IMR-90 (cell line): ENCODE measurements at regions not wholly inside any gene's neighbourhood (a gene's known extent, or its start where the extent isn't known, plus 50 kb on each side); places are given as distances from the start of the nearest gene placed in this dataset.

Experiments
- ATAC-seq: fragments of 200-7000 bp; cut with Tn5 transposase; 2 replicates; pipeline ENCODE4 v1.9.1; 2020; ENCODE audit warnings: low read depth, mild to moderate bottlenecking, moderate library complexity
- BruUV-seq: library from RNA; stranded (reverse); fragments of 400-500 nt; replicated peaks from 2 replicates; lab custom pipeline; 2021; lab: Mats Ljungman, UMichigan
- CTCF ChIA-PET: fragments of 300-600 bp; formaldehyde crosslinking; extraction: SDS; loops from one replicate; lab custom pipeline; 2021; ENCODE audit warnings: antibody characterized with exemption; lab: Yijun Ruan, JAX
- POLR2A ChIA-PET: fragments of 300-600 bp; sonication (Branson Sonifier 250); formaldehyde crosslinking; loops from one replicate; lab custom pipeline; 2022; ENCODE audit warnings: antibody characterized with exemption; ENCODE audit not compliant: unreplicated experiment; lab: Charles Lee
- DNase-seq: peaks from one replicate; pipeline ENCODE4 v3.0.0; 2013
- H2AFZ ChIP-seq: replicated peaks from 2 replicates; pipeline ENCODE3; 2013; ENCODE audit warnings: low read length, mild to moderate bottlenecking; ENCODE audit not compliant: poor library complexity
- H2AK5ac ChIP-seq: 2 replicates; pipeline ENCODE4 v1.6.1; 2013; ENCODE audit warnings: low read depth, low read length, inconsistent platforms
- H2AK9ac ChIP-seq: replicated peaks from 2 replicates; pipeline ENCODE3; 2013; ENCODE audit warnings: mild to moderate bottlenecking, low read depth, low read length, moderate library complexity; ENCODE audit not compliant: poor library complexity
- H2BK120ac ChIP-seq: 2 replicates; pipeline ENCODE4 v1.6.1; 2013; ENCODE audit warnings: low read depth, low read length, inconsistent platforms
- H2BK15ac ChIP-seq: 3 replicates; pipeline ENCODE4 v1.6.1; 2013; ENCODE audit warnings: low read depth, low read length, inconsistent platforms
- H2BK20ac ChIP-seq: 2 replicates; pipeline ENCODE4 v1.6.1; 2013; ENCODE audit warnings: low read depth, mild to moderate bottlenecking, inconsistent platforms, low read length, moderate library complexity
- H2BK5ac ChIP-seq: 2 replicates; pipeline ENCODE4 v1.6.1; 2013; ENCODE audit warnings: mild to moderate bottlenecking, low read depth, low read length, inconsistent platforms; ENCODE audit not compliant: poor library complexity, severe bottlenecking
- H3K14ac ChIP-seq: replicated peaks from 2 replicates; pipeline ENCODE4 v1.6.1; 2013; ENCODE audit warnings: low read depth, low read length, inconsistent platforms
- H3K18ac ChIP-seq: 2 replicates; pipeline ENCODE4 v1.6.1; 2013; ENCODE audit warnings: low read depth, low read length, control low read depth
- H3K23ac ChIP-seq: 2 replicates; pipeline ENCODE4 v1.6.1; 2013; ENCODE audit warnings: low read depth, low read length, inconsistent platforms
- H3K27ac ChIP-seq: 2 replicates; pipeline ENCODE4 v1.5.1; 2013; ENCODE audit warnings: mild to moderate bottlenecking, control low read depth, low read length; ENCODE audit not compliant: insufficient read depth
- H3K27me3 ChIP-seq: 2 replicates; pipeline ENCODE4 v1.6.1; 2013; ENCODE audit warnings: low read length; ENCODE audit not compliant: control insufficient read depth, insufficient read depth
- H3K36me3 ChIP-seq: 2 replicates; pipeline ENCODE4 v1.6.1; 2013; ENCODE audit warnings: low read length, mixed read lengths; ENCODE audit not compliant: control insufficient read depth, insufficient read depth
- H3K4ac ChIP-seq: 2 replicates; pipeline ENCODE4 v1.6.1; 2013; ENCODE audit warnings: low read depth, low read length, inconsistent platforms
- H3K4me1 ChIP-seq: 2 replicates; pipeline ENCODE4 v1.6.1; 2013; ENCODE audit warnings: low read length, mixed read lengths; ENCODE audit not compliant: control insufficient read depth, insufficient read depth
- H3K4me2 ChIP-seq: 2 replicates; pipeline ENCODE4 v1.6.1; 2013; ENCODE audit warnings: low read depth, mild to moderate bottlenecking, control low read depth, low read length, moderate library complexity
- H3K4me3 ChIP-seq: 2 replicates; pipeline ENCODE4 v1.5.1; 2013; ENCODE audit warnings: low read depth, mild to moderate bottlenecking, control low read depth, low read length, moderate library complexity; ENCODE audit not compliant: insufficient read depth
- H3K56ac ChIP-seq: 2 replicates; pipeline ENCODE4 v1.6.1; 2013; ENCODE audit warnings: low read length, inconsistent platforms; ENCODE audit not compliant: insufficient read depth; ENCODE audit errors: extremely low read depth
- H3K79me1 ChIP-seq, 2 experiments: 2 replicates each; pipeline ENCODE4 v1.6.1; 2013; ENCODE audit warnings: low read length in 2 of 2, inconsistent platforms in 1 of 2, low read depth in 1 of 2
- H3K9ac ChIP-seq: 2 replicates; pipeline ENCODE4 v1.6.1; 2013; ENCODE audit warnings: low read depth, low read length, control low read depth
- H3K9me1 ChIP-seq: 2 replicates; pipeline ENCODE4 v1.6.1; 2013; ENCODE audit warnings: low read length, inconsistent platforms; ENCODE audit not compliant: insufficient read depth
- H3K9me3 ChIP-seq: 2 replicates; pipeline ENCODE4 v1.6.1; 2013; ENCODE audit warnings: low read length; ENCODE audit not compliant: control insufficient read depth, insufficient read depth
- H4K20me1 ChIP-seq: 2 replicates; pipeline ENCODE4 v1.6.1; 2013; ENCODE audit warnings: low read length, inconsistent platforms; ENCODE audit not compliant: insufficient read depth
- H4K5ac ChIP-seq: 2 replicates; pipeline ENCODE4 v1.6.1; 2013; ENCODE audit warnings: mild to moderate bottlenecking, low read depth, low read length, control low read depth
- H4K8ac ChIP-seq, 2 experiments: 2 replicates each; pipeline ENCODE4 v1.6.1; 2013; ENCODE audit warnings: low read depth in 2 of 2, low read length in 2 of 2, control low read depth in 1 of 2, inconsistent platforms in 1 of 2
- H4K91ac ChIP-seq: 2 replicates; pipeline ENCODE4 v1.6.1; 2013; ENCODE audit warnings: low read depth, low read length, inconsistent platforms; ENCODE audit not compliant: insufficient read depth
- CEBPB ChIP-seq: IDR thresholded peaks from 2 replicates; pipeline ENCODE4 v1.6.1; 2012; ENCODE audit warnings: low read depth, low read length, improper control_type of control experiment
- FOS ChIP-seq: fragments of 150-350 bp; IDR thresholded peaks from 2 replicates; pipeline ENCODE4 v1.6.1; 2016; ENCODE audit warnings: low read depth, low read length
- MAZ ChIP-seq: IDR thresholded peaks from 2 replicates; pipeline ENCODE4 v1.6.1; 2012; ENCODE audit warnings: low read depth, mild to moderate bottlenecking, low read length, improper control_type of control experiment, moderate library complexity, borderline replicate concordance
- WGBS, 2 experiments: methylation state at CpG; one replicate each; pipeline versions ENCODE4 v1.1.5 to v1.1.7; 2013; ENCODE audit warnings: missing lambda C conversion rate in 2 of 2; ENCODE audit not compliant: insufficient read length in 1 of 2; ENCODE audit errors: extremely low coverage in 2 of 2; 5-methylcytosine and 5-hydroxymethylcytosine counted together
- dilution Hi-C: fragments of 300-500 bp; cut with HindIII; formaldehyde crosslinking; loops from one replicate; pipeline ENCODE4 v1.14.3; 2018; ENCODE audit warnings: low sequenced_read_pairs; ENCODE audit not compliant: unreplicated experiment
- in situ Hi-C: fragments of 300-500 bp; cut with MboI; formaldehyde crosslinking; loops from 3 replicates; pipeline ENCODE4 v1.14.3; 2019; ENCODE audit warnings: low sequenced_read_pairs, inconsistent platforms, mixed read lengths
- intact Hi-C: fragments of 100-400 bp; cut with micrococcal nuclease; formaldehyde crosslinking; loops from 2 replicates; pipeline ENCODE4 v1.10.0; 2022

DNA sequence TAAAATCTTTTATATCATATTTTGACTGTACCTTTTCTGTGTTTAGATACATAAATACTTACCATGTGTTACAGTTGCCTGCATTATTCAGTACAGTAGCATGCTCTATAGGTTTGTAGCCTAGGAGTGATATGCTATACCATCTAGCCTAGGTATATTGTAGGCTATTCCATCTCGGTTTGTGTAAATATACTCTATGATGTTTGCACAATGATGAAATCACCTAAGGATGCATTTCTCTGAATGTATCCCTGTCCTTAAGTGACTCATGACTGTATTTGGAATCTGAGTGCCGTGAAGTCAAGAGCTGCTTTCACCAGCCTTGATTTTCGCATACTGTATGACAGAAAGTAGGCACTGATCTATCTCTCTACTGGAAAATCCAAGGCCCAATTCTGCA is 129.9 kb downstream of the UTRN start:
- TF ChIP-seq FOS = peak; percentile 61; the same call in 1 of the 2 replicates
- no peak for TF ChIP-seq MAZ
- TF ChIP-seq CEBPB = peak; percentile 93
- no CpG with 5 or more reads among the region's 3 CpGs for WGBS, 2 experiments
- Histone ChIP-seq H3K56ac (no peak overlapping the region), H2BK15ac (no peak overlapping the region), H3K4me1 (peaks cover 10% of the 10 kb centered on the region), H3K4me3 (no peak overlapping the region), H2AFZ (no peak overlapping the region), H4K91ac (no peak overlapping the region), H4K20me1 (peaks cover 5% of the 10 kb centered on the region; the same call in 1 of the 2 replicates), H2AK5ac (no peak overlapping the region), H4K5ac (no peak overlapping the region), H3K79me1 (peaks cover 13 to 55% of the 10 kb centered on the region in 2 experiments), H3K27ac (peak overlapping the region; percentile 17; the same call in 1 of the 2 replicates), H3K14ac (no peak overlapping the region), H3K4me2 (no peak overlapping the region; the same call in 1 of the 2 replicates), H3K9ac (no peak overlapping the region), H4K8ac (no peak overlapping the region), H3K18ac (no peak overlapping the region), H3K9me1 (peaks cover 11% of the 10 kb centered on the region), H3K9me3 (no peaks in the 10 kb centered on the region), H3K4ac (peak overlapping the region; percentile 70; the same call in 1 of the 2 replicates), H3K36me3 (no peaks in the 10 kb centered on the region), H2BK20ac (no peak overlapping the region), H2BK5ac (peak overlapping the region; percentile 95), H2AK9ac (no peak overlapping the region), H3K23ac (no peak overlapping the region), H3K27me3 (no peaks in the 10 kb centered on the region), H2BK120ac (no peak overlapping the region)
- dilution Hi-C loops = no loop called here
- CTCF ChIA-PET = no interaction called here
- no TSS peak for BruUV-seq
- POLR2A ChIA-PET = interaction anchor here (0.5 to 0.6 kb wide), 2 partner anchors 111 to 131 kb away, joined by 3 to 9 read pairs; no protein-coding TSS in a partner anchor
- intact Hi-C loops = no loop called here
- ATAC-seq (peak; percentile 81), DNase-seq (peak; percentile 90)
- in situ Hi-C loops = no loop called here
